Liver (tissue), 8 donors: ENCODE measurements at regions not wholly inside any gene's neighbourhood (a gene's known extent, or its start where the extent isn't known, plus 50 kb on each side); places are given as distances from the start of the nearest gene placed in this dataset.

Source experiments
- DNase-seq: peaks from one replicate; pipeline ENCODE4 v3.0.0-alpha.2; 2017; ENCODE audit warnings: low spot score
- H3K27ac ChIP-seq, 2 donors: one replicate each; pipeline ENCODE4 v1.7.0; 2013; ENCODE audit warnings: inconsistent platforms in 2 of 2, low read length in 2 of 2, control low read depth in 1 of 2, low read depth in 1 of 2, mild to moderate bottlenecking in 1 of 2
- H3K27me3 ChIP-seq, 4 donors: one replicate each; pipeline versions ENCODE4 v1.6.1 to v1.7.0; 2013; ENCODE audit warnings: low read length in 3 of 4, inconsistent platforms in 1 of 4, mild to moderate bottlenecking in 1 of 4, moderate library complexity in 1 of 4; ENCODE audit not compliant: control insufficient read depth in 4 of 4, insufficient read depth in 4 of 4
- H3K36me3 ChIP-seq, 4 donors: one replicate each; pipeline versions ENCODE4 v1.6.1 to v1.7.0; 2013; ENCODE audit warnings: low read length in 3 of 4, mild to moderate bottlenecking in 3 of 4, low read depth in 1 of 4, moderate library complexity in 1 of 4; ENCODE audit not compliant: control insufficient read depth in 4 of 4, insufficient read depth in 3 of 4
- H3K4me1 ChIP-seq, 4 donors: one replicate each; pipeline versions ENCODE4 v1.6.1 to v1.7.0; 2013; ENCODE audit warnings: low read length in 3 of 4, mild to moderate bottlenecking in 3 of 4, moderate library complexity in 1 of 4; ENCODE audit not compliant: control insufficient read depth in 4 of 4, insufficient read depth in 4 of 4
- H3K4me3 ChIP-seq, 3 donors: one replicate each; pipeline versions ENCODE4 v1.6.1 to v1.7.0; 2013; ENCODE audit warnings: low read length in 3 of 3, control low read depth in 1 of 3, low read depth in 1 of 3, mild to moderate bottlenecking in 1 of 3
- H3K9ac ChIP-seq, 2 donors: one replicate each; pipeline ENCODE4 v1.7.0; 2013; ENCODE audit warnings: low read length in 2 of 2, mild to moderate bottlenecking in 2 of 2, moderate library complexity in 2 of 2, control low read depth in 1 of 2, low read depth in 1 of 2
- H3K9me3 ChIP-seq, 4 donors: one replicate each; pipeline versions ENCODE4 v1.6.1 to v1.7.0; 2013; ENCODE audit warnings: low read length in 3 of 4; ENCODE audit not compliant: control insufficient read depth in 4 of 4
- EGR1 ChIP-seq, 2 donors: IDR thresholded peaks; 2 replicates each; pipeline ENCODE4 v1.6.1; 2016 to 2018; ENCODE audit warnings: antibody characterized with exemption in 2 of 2, low read depth in 2 of 2
- FOXA1 ChIP-seq: IDR thresholded peaks from 2 replicates; pipeline ENCODE4 v1.6.1; 2016; ENCODE audit warnings: antibody characterized with exemption
- FOXA2 ChIP-seq: IDR thresholded peaks from 2 replicates; pipeline ENCODE4 v1.6.1; 2016; ENCODE audit warnings: antibody characterized with exemption
- GABPA ChIP-seq, 2 donors: IDR thresholded peaks in 1 of 2; conservative IDR thresholded peaks in 1 of 2; 2 replicates each; pipeline ENCODE4 v1.6.1; 2016; ENCODE audit warnings: antibody characterized with exemption in 2 of 2, mild to moderate bottlenecking in 1 of 2, moderate library complexity in 1 of 2
- HNF4A ChIP-seq, 2 donors: conservative IDR thresholded peaks; 2 replicates each; pipeline ENCODE4 v1.6.1; 2016; ENCODE audit warnings: antibody characterized with exemption in 2 of 2, mild to moderate bottlenecking in 2 of 2
- HNF4G ChIP-seq: IDR thresholded peaks from 2 replicates; pipeline ENCODE4 v1.6.1; 2016; ENCODE audit warnings: antibody characterized with exemption
- JUND ChIP-seq, 2 donors: IDR thresholded peaks; 2 replicates each; pipeline ENCODE4 v1.6.1; 2016; ENCODE audit warnings: antibody characterized with exemption in 2 of 2
- NR2F2 ChIP-seq: IDR thresholded peaks from 2 replicates; pipeline ENCODE4 v1.6.1; 2016; ENCODE audit warnings: antibody characterized with exemption
- RAD21 ChIP-seq, 2 donors: IDR thresholded peaks; 2 replicates each; pipeline ENCODE4 v1.6.1; 2016; ENCODE audit warnings: antibody characterized with exemption in 2 of 2, mild to moderate bottlenecking in 2 of 2
- RXRA ChIP-seq, 2 donors: IDR thresholded peaks; 2 replicates each; pipeline ENCODE4 v1.6.1; 2017 to 2018; ENCODE audit warnings: antibody characterized with exemption in 2 of 2, mild to moderate bottlenecking in 1 of 2
- SP1 ChIP-seq: IDR thresholded peaks from 2 replicates; pipeline ENCODE4 v1.6.1; 2018; ENCODE audit warnings: antibody characterized with exemption, mild to moderate bottlenecking
- TAF1 ChIP-seq: conservative IDR thresholded peaks from 2 replicates; pipeline ENCODE4 v1.6.1; 2016; ENCODE audit warnings: antibody characterized with exemption, mild to moderate bottlenecking
- YY1 ChIP-seq: IDR thresholded peaks from 2 replicates; pipeline ENCODE4 v1.6.1; 2016; ENCODE audit warnings: antibody characterized with exemption, mild to moderate bottlenecking
- WGBS: extraction: QIAGEN DNeasy Blood & Tissue Kit; methylation state at CpG from one replicate; pipeline ENCODE4 v1.1.7; 2013; 5-methylcytosine and 5-hydroxymethylcytosine counted together
- TF ChIP-seq, protein P1 (sequence below): IDR thresholded peaks from 2 replicates; pipeline ENCODE4 v1.6.1; 2016; ENCODE audit warnings: antibody characterized with exemption
- TF ChIP-seq, protein P2 (sequence below): fragments of 150-350 bp; IDR thresholded peaks from 2 replicates; pipeline ENCODE4 v1.5.1; 2017; ENCODE audit warnings: improper control_type of control experiment, low read depth, low read length; ENCODE audit not compliant: missing input control
- TF ChIP-seq, protein P3 (sequence below): IDR thresholded peaks from 2 replicates; pipeline ENCODE4 v1.6.1; 2016; ENCODE audit warnings: antibody characterized with exemption, mild to moderate bottlenecking
- TF ChIP-seq, protein P4 (sequence below): IDR thresholded peaks from 2 replicates; pipeline ENCODE4 v1.6.1; 2016; ENCODE audit warnings: antibody characterized with exemption
- TF ChIP-seq, protein P5 (sequence below): IDR thresholded peaks from 2 replicates; pipeline ENCODE4 v1.6.1; 2016; ENCODE audit warnings: antibody characterized with exemption
- donor health status: healthy.
- donor health status: healthy.
- donor health status: healthy.
- donor health status: healthy.
- donor health status: healthy.

DNA sequence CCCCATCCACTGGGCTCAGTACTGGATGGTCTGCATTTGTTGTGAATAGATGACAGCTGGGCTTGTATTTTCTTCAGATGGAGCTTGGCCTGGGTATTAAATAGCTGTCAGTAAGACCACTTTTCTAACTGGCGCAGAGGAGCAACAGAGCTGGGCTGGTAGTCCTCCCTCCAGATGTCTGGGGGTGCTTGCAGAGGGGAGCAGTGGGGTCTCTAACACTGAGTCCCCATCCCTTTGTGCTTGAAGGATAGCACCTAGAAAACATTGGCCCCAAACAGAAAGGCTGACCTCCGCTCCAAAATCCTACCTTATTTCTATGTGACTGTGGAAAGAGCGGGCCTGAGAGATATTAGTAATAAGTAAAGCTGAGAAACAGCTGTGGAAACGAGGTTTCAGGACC, 131.6 kb upstream of the E2F8 start:
- no peak overlapping the region for H3K27ac ChIP-seq
- TF ChIP-seq HNF4G (no peak), TAF1 (no peak), RXRA (IDR thresholded peaks at IDR 0.05) (no peak), RAD21 (IDR thresholded peaks at IDR 0.05) (no peak), GABPA (IDR thresholded peaks at IDR 0.05 in 1 of 2, conservative IDR thresholded peaks at IDR 0.05 in 1 of 2) (no peak), JUND (IDR thresholded peaks at IDR 0.05) (no peak), FOXA2 (no peak), EGR1 (IDR thresholded peaks at IDR 0.05; ENCODE audit: low read depth in 2 of 2) (no peak), YY1 (no peak), FOXA1 (no peak), HNF4A (conservative IDR thresholded peaks at IDR 0.05) (no peak), SP1 (no peak), NR2F2 (no peak)
- TF ChIP-seq, protein P1, sequence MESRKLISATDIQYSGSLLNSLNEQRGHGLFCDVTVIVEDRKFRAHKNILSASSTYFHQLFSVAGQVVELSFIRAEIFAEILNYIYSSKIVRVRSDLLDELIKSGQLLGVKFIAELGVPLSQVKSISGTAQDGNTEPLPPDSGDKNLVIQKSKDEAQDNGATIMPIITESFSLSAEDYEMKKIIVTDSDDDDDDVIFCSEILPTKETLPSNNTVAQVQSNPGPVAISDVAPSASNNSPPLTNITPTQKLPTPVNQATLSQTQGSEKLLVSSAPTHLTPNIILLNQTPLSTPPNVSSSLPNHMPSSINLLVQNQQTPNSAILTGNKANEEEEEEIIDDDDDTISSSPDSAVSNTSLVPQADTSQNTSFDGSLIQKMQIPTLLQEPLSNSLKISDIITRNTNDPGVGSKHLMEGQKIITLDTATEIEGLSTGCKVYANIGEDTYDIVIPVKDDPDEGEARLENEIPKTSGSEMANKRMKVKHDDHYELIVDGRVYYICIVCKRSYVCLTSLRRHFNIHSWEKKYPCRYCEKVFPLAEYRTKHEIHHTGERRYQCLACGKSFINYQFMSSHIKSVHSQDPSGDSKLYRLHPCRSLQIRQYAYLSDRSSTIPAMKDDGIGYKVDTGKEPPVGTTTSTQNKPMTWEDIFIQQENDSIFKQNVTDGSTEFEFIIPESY = no peak
- TF ChIP-seq, protein P2, sequence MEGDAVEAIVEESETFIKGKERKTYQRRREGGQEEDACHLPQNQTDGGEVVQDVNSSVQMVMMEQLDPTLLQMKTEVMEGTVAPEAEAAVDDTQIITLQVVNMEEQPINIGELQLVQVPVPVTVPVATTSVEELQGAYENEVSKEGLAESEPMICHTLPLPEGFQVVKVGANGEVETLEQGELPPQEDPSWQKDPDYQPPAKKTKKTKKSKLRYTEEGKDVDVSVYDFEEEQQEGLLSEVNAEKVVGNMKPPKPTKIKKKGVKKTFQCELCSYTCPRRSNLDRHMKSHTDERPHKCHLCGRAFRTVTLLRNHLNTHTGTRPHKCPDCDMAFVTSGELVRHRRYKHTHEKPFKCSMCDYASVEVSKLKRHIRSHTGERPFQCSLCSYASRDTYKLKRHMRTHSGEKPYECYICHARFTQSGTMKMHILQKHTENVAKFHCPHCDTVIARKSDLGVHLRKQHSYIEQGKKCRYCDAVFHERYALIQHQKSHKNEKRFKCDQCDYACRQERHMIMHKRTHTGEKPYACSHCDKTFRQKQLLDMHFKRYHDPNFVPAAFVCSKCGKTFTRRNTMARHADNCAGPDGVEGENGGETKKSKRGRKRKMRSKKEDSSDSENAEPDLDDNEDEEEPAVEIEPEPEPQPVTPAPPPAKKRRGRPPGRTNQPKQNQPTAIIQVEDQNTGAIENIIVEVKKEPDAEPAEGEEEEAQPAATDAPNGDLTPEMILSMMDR = no peak
- TF ChIP-seq, protein P3, sequence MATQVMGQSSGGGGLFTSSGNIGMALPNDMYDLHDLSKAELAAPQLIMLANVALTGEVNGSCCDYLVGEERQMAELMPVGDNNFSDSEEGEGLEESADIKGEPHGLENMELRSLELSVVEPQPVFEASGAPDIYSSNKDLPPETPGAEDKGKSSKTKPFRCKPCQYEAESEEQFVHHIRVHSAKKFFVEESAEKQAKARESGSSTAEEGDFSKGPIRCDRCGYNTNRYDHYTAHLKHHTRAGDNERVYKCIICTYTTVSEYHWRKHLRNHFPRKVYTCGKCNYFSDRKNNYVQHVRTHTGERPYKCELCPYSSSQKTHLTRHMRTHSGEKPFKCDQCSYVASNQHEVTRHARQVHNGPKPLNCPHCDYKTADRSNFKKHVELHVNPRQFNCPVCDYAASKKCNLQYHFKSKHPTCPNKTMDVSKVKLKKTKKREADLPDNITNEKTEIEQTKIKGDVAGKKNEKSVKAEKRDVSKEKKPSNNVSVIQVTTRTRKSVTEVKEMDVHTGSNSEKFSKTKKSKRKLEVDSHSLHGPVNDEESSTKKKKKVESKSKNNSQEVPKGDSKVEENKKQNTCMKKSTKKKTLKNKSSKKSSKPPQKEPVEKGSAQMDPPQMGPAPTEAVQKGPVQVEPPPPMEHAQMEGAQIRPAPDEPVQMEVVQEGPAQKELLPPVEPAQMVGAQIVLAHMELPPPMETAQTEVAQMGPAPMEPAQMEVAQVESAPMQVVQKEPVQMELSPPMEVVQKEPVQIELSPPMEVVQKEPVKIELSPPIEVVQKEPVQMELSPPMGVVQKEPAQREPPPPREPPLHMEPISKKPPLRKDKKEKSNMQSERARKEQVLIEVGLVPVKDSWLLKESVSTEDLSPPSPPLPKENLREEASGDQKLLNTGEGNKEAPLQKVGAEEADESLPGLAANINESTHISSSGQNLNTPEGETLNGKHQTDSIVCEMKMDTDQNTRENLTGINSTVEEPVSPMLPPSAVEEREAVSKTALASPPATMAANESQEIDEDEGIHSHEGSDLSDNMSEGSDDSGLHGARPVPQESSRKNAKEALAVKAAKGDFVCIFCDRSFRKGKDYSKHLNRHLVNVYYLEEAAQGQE = no peak
- TF ChIP-seq, protein P4, sequence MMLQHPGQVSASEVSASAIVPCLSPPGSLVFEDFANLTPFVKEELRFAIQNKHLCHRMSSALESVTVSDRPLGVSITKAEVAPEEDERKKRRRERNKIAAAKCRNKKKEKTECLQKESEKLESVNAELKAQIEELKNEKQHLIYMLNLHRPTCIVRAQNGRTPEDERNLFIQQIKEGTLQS = no peak
- TF ChIP-seq, protein P5, sequence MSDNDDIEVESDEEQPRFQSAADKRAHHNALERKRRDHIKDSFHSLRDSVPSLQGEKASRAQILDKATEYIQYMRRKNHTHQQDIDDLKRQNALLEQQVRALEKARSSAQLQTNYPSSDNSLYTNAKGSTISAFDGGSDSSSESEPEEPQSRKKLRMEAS = no peak
- H3K36me3 ChIP-seq = no peaks in the 10 kb centered on the region
- no peaks in the 10 kb centered on the region for H3K27me3 ChIP-seq
- WGBS = 92% methylated on average over 4 of the region's 4 CpGs
- H3K4me1 ChIP-seq = peaks cover 0 to 14% (median 7%) of the 10 kb centered on the region in 4 donors
- no peak overlapping the region for H3K9ac ChIP-seq
- H3K4me3 ChIP-seq = no peak overlapping the region
- no peaks in the 10 kb centered on the region for H3K9me3 ChIP-seq
- DNase-seq = no peak
